Vagina (tissue), 2 donors: ENCODE measurements at regions not wholly inside any gene's neighbourhood (a gene's known extent, or its start where the extent isn't known, plus 50 kb on each side); places are given as distances from the start of the nearest gene placed in this dataset.

Experiments
- POLR2A ChIP-seq, 2 donors: fragments of 450-650 bp; IDR thresholded peaks; one replicate each; pipeline ENCODE4 v1.6.1; 2017; ENCODE audit warnings: antibody characterized with exemption in 2 of 2, mild to moderate bottlenecking in 2 of 2, moderate library complexity in 2 of 2
- POLR2AphosphoS5 ChIP-seq, 2 donors: sonication (generic); formaldehyde crosslinking; IDR thresholded peaks; one replicate each; pipeline ENCODE4 v1.9.0; 2017; ENCODE audit warnings: antibody characterized with exemption in 2 of 2, mild to moderate bottlenecking in 2 of 2, low read depth in 1 of 2; ENCODE audit not compliant: insufficient read depth in 1 of 2
- TF ChIP-seq, protein P1 (sequence below), 3 experiments: fragments of 450-650 bp in 2 of 3; fragments of 200-600 bp in 1 of 3; sonication (generic) in 1 of 3; IDR thresholded peaks; one replicate each; pipeline ENCODE4 v1.5.1; 2017 to 2019; ENCODE audit warnings: antibody characterized with exemption in 3 of 3, mild to moderate bottlenecking in 2 of 3, moderate library complexity in 2 of 3

DNA sequence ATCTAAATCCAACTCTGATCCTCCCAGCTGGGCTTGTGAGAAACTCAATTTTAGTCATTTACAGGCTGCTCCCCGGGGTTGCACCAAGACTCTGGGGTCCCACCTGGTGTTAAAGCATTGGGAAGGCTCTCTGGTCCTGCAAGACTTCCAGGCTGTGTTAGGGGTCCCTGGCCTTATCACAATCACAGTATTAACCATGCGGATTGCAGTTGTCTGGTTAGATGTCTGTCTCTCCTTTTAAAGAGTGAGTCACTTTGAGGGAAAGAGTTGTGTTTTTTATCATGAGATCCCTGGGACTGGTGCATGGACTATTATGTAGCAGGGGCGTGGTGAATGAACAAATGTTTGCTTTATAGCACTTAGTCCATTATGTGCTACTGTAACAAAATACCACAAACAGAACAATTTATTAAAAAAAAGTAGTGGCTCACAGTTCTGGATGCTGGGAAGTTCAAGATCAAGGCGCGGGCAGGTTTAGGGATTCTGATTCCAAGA is 531.4 kb downstream of the FUT8 start:
- TF ChIP-seq POLR2A (IDR thresholded peaks at IDR 0.05) (no peak), POLR2AphosphoS5 (IDR thresholded peaks at IDR 0.05; ENCODE audit: insufficient read depth in 1 of 2, low read depth in 1 of 2) (no peak)
- TF ChIP-seq, protein P1, sequence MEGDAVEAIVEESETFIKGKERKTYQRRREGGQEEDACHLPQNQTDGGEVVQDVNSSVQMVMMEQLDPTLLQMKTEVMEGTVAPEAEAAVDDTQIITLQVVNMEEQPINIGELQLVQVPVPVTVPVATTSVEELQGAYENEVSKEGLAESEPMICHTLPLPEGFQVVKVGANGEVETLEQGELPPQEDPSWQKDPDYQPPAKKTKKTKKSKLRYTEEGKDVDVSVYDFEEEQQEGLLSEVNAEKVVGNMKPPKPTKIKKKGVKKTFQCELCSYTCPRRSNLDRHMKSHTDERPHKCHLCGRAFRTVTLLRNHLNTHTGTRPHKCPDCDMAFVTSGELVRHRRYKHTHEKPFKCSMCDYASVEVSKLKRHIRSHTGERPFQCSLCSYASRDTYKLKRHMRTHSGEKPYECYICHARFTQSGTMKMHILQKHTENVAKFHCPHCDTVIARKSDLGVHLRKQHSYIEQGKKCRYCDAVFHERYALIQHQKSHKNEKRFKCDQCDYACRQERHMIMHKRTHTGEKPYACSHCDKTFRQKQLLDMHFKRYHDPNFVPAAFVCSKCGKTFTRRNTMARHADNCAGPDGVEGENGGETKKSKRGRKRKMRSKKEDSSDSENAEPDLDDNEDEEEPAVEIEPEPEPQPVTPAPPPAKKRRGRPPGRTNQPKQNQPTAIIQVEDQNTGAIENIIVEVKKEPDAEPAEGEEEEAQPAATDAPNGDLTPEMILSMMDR (IDR thresholded peaks at IDR 0.05) = no peak
